K562 (cell line): ENCODE measurements at regions not wholly inside any gene's neighbourhood (a gene's known extent, or its start where the extent isn't known, plus 50 kb on each side); places are given as distances from the start of the nearest gene placed in this dataset.

Experiments used
- CC2D1A ChIP-seq: fragments of 450-650 bp; IDR thresholded peaks from 2 replicates; pipeline ENCODE4 v1.6.1; 2017; ENCODE audit warnings: mild to moderate bottlenecking
- HDAC2 ChIP-seq: fragments of 450-650 bp; IDR thresholded peaks from 2 replicates; pipeline ENCODE4 v1.6.1; 2016; ENCODE audit warnings: mild to moderate bottlenecking
- NR4A1 ChIP-seq, 2 experiments: fragments of 250-450 bp in 1 of 2; fragments of 450-650 bp in 1 of 2; sonication (Bioruptor Pico) in 1 of 2; IDR thresholded peaks; 2 replicates each; pipeline versions ENCODE4 v1.4.0 to v1.6.1; 2016 to 2020; ENCODE audit warnings: mild to moderate bottlenecking in 2 of 2, missing compliant biosample characterization in 1 of 2, missing genetic modification characterization in 1 of 2, moderate library complexity in 1 of 2
- PRMT5 ChIP-seq: sonication (generic); formaldehyde crosslinking; IDR thresholded peaks from 2 replicates; pipeline ENCODE4 v1.5.0; 2020; ENCODE audit warnings: missing genetic modification reagents
- RAD21 ChIP-seq, 2 experiments: fragments of 250-450 bp in 1 of 2; fragments of 450-650 bp in 1 of 2; sonication (Bioruptor Pico) in 1 of 2; formaldehyde crosslinking in 1 of 2; IDR thresholded peaks in 1 of 2; conservative IDR thresholded peaks in 1 of 2; 2 replicates each; pipeline versions ENCODE4 v1.4.0 to v1.8.0; 2020 to 2022; ENCODE audit warnings: mild to moderate bottlenecking in 2 of 2, moderate library complexity in 1 of 2
- SMAD1 ChIP-seq: fragments of 150-350 bp; IDR thresholded peaks from 2 replicates; pipeline ENCODE4 v1.6.1; 2014; ENCODE audit warnings: low read length, low read depth; ENCODE audit not compliant: partially characterized antibody
- SNAPC5 ChIP-seq: fragments of 250-450 bp; sonication (Bioruptor Pico); IDR thresholded peaks from 2 replicates; pipeline ENCODE4 v1.8.0; 2021; ENCODE audit warnings: moderate library complexity, mild to moderate bottlenecking, inconsistent platforms
- ZBTB1 ChIP-seq: sonication (generic); formaldehyde crosslinking; IDR thresholded peaks from 2 replicates; pipeline ENCODE4 v1.8.1; 2023; ENCODE audit warnings: missing genetic modification reagents, low read depth, mild to moderate bottlenecking, borderline replicate concordance
- TF ChIP-seq, protein P1 (sequence below), 2 experiments: fragments of 450-650 bp; formaldehyde crosslinking in 1 of 2; IDR thresholded peaks; 2 replicates each; pipeline versions ENCODE4 v1.4.0 to v1.6.1; 2014 to 2020; ENCODE audit warnings: mild to moderate bottlenecking in 2 of 2, borderline replicate concordance in 1 of 2, low read depth in 1 of 2

DNA sequence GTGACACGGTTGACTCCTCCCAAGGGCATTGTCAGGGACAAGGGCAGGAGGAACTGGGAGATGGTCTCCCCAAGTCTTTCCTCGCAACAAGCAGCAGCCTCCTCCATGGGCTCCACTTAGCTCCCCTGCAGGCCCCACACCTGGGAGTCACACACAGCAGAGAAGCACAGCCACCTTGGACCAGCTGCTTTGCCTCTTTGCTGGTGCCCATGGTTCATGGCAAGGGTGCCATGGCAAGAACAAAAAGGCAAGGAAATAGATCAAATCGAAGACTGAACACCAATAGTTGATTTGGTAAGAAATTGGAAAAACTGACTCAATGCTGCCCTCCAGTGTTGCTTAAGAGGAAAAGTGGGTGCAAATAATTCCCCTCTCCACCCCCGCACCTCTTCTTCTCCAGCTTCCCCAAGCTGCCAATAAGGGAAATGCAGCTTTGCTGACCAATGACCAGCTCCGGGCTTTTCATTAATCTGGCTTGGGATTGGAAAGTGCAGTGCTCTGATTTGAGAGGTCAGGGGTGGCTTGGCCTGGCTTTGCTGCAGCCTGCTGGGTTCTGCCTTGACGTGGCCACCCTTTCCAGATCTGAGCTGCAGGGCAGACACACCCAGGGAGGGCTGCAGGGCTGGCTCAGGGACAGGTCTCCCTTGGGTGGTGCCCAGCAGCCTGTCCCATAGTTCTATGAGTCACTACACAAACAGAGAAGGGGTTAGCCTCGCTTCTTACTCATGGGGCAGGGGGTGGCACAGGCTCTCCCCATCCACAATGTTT lies 162.0 kb downstream of the KLF13 start (continued):
- TF ChIP-seq RAD21 (CRISPR knock-in tag; conservative IDR thresholded peaks at IDR 0.05 in 1 of 2, IDR thresholded peaks at IDR 0.05 in 1 of 2) (peak; percentile 59 to 80), ZBTB1 (no peak), PRMT5 (CRISPR knock-in tag) (no peak), HDAC2 (peak; percentile 51; the same call in 1 of the 2 replicates), SNAPC5 (CRISPR knock-in tag) (no peak), NR4A1 (CRISPR knock-in tag; IDR thresholded peaks at IDR 0.05) (no peak), NR4A1 (tag; IDR thresholded peaks at IDR 0.05) (no peak), SMAD1 (no peak), CC2D1A (no peak)
- TF ChIP-seq, protein P1, sequence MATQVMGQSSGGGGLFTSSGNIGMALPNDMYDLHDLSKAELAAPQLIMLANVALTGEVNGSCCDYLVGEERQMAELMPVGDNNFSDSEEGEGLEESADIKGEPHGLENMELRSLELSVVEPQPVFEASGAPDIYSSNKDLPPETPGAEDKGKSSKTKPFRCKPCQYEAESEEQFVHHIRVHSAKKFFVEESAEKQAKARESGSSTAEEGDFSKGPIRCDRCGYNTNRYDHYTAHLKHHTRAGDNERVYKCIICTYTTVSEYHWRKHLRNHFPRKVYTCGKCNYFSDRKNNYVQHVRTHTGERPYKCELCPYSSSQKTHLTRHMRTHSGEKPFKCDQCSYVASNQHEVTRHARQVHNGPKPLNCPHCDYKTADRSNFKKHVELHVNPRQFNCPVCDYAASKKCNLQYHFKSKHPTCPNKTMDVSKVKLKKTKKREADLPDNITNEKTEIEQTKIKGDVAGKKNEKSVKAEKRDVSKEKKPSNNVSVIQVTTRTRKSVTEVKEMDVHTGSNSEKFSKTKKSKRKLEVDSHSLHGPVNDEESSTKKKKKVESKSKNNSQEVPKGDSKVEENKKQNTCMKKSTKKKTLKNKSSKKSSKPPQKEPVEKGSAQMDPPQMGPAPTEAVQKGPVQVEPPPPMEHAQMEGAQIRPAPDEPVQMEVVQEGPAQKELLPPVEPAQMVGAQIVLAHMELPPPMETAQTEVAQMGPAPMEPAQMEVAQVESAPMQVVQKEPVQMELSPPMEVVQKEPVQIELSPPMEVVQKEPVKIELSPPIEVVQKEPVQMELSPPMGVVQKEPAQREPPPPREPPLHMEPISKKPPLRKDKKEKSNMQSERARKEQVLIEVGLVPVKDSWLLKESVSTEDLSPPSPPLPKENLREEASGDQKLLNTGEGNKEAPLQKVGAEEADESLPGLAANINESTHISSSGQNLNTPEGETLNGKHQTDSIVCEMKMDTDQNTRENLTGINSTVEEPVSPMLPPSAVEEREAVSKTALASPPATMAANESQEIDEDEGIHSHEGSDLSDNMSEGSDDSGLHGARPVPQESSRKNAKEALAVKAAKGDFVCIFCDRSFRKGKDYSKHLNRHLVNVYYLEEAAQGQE (IDR thresholded peaks at IDR 0.05; ENCODE audit: borderline replicate concordance): peak; percentile 65
- TF ChIP-seq, protein P1 (CRISPR knock-in tag; IDR thresholded peaks at IDR 0.05; ENCODE audit: low read depth): no peak
